ENCODE measurements at regions not wholly inside any gene's neighbourhood (a gene's known extent, or its start where the extent isn't known, plus 50 kb on each side); places are given as distances from the start of the nearest gene placed in this dataset.
A peak's percentile ranks its signal among the peaks of the same experiment; 100 is the strongest.
"Not testable (repeated sequence)": the region's sequence is repeated elsewhere in the genome, so short reads cannot be mapped to it uniquely, and the experiment has no call there.

GRCh38 chr20:28562899-28563521 is 2694.5 kb upstream of the DEFB115 start:
- H2AFZ ChIP-seq (replicated peaks; ENCODE audit: low read length, poor library complexity); H3K4me1 ChIP-seq (ENCODE audit: control insufficient read depth, insufficient read depth, low read length); H3K4me3 ChIP-seq (ENCODE audit: insufficient read depth, low read depth, low read length); POLR2A ChIA-PET (ENCODE audit: unreplicated experiment); dilution Hi-C loops (cut with HindIII; ENCODE audit: low sequenced_read_pairs, unreplicated experiment); intact Hi-C loops (cut with micrococcal nuclease); CTCF ChIA-PET; H3K79me1 ChIP-seq (ENCODE audit: low read depth in 1 of 2, low read length in 2 of 2); BruUV-seq (replicated peaks); H2BK15ac ChIP-seq (ENCODE audit: low read depth, low read length); H3K14ac ChIP-seq (replicated peaks; ENCODE audit: low read depth, low read length); H3K27me3 ChIP-seq (ENCODE audit: control insufficient read depth, insufficient read depth, low read length); in situ Hi-C loops (cut with MboI; ENCODE audit: low sequenced_read_pairs); H3K36me3 ChIP-seq (ENCODE audit: control insufficient read depth, insufficient read depth, low read length); H3K9ac ChIP-seq (ENCODE audit: low read depth, low read length); H2AK9ac ChIP-seq (replicated peaks; ENCODE audit: low read depth, low read length, poor library complexity); H4K20me1 ChIP-seq (ENCODE audit: insufficient read depth, low read length); H4K5ac ChIP-seq (ENCODE audit: low read depth, low read length); H3K9me3 ChIP-seq (ENCODE audit: control insufficient read depth, insufficient read depth, low read length): not testable (repeated sequence)
- peak; percentile 15; the same call in 1 of the 2 replicates for TF ChIP-seq BHLHE40 (IDR thresholded peaks at IDR 0.05; ENCODE audit: low read depth, low read length)
- peak; percentile 72 for TF ChIP-seq CEBPB (IDR thresholded peaks at IDR 0.05; ENCODE audit: low read depth, low read length)
- Histone ChIP-seq H3K18ac (ENCODE audit: low read depth, low read length) (peak overlapping the region; percentile 26; the same call in 1 of the 2 replicates), H2BK5ac (ENCODE audit: low read depth, low read length, poor library complexity, severe bottlenecking) (peak overlapping the region; percentile 81), H3K9me1 (ENCODE audit: insufficient read depth, low read length) (peaks cover 10% of the 10 kb centered on the region), H2AK5ac (ENCODE audit: low read depth, low read length) (0 out of 2 replicates have a peak overlapping the region, but pooled peaks have one; percentile 73), H2BK20ac (ENCODE audit: low read depth, low read length) (peak overlapping the region; percentile 91; the same call in 1 of the 2 replicates), H3K27ac (ENCODE audit: insufficient read depth, low read length) (peak overlapping the region; percentile 74), H3K4me2 (ENCODE audit: low read depth, low read length) (peak overlapping the region; percentile 68), H4K91ac (ENCODE audit: insufficient read depth, low read depth, low read length) (peak overlapping the region; percentile 90), H2BK120ac (ENCODE audit: low read depth, low read length) (peak overlapping the region; percentile 94), H3K4ac (ENCODE audit: low read depth, low read length) (peak overlapping the region; percentile 88), H3K56ac (ENCODE audit: extremely low read depth, insufficient read depth, low read length) (peak overlapping the region; percentile 60; the same call in 1 of the 2 replicates), H3K23ac (ENCODE audit: low read depth, low read length) (peak overlapping the region; percentile 96; the same call in 1 of the 2 replicates), H4K8ac (ENCODE audit: low read depth in 2 of 2, low read length in 2 of 2) (peak overlapping the region; percentile 42 to 63; a peak in 2 of 4 replicates)
- ATAC-seq (ENCODE audit: low read depth) (peak; percentile 86), DNase-seq (peak; percentile 96)
- WGBS, 2 experiments (ENCODE audit: extremely low coverage in 2 of 2, insufficient read length in 1 of 2) = 27% methylated on average over 6 of the region's 6 CpGs; no CpG with 5 or more reads in 1 of the 2 experiments

- POLR2A ChIA-PET (ENCODE audit: unreplicated experiment); H3K9ac ChIP-seq (ENCODE audit: low read depth, low read length); H3K27me3 ChIP-seq (ENCODE audit: control insufficient read depth, insufficient read depth, low read length); H3K36me3 ChIP-seq (ENCODE audit: control insufficient read depth, insufficient read depth, low read length); H3K79me1 ChIP-seq (ENCODE audit: low read depth in 1 of 2, low read length in 2 of 2); H3K4me3 ChIP-seq (ENCODE audit: insufficient read depth, low read depth, low read length); H3K4me2 ChIP-seq (ENCODE audit: low read depth, low read length); dilution Hi-C loops (cut with HindIII; ENCODE audit: low sequenced_read_pairs, unreplicated experiment); DNase-seq; intact Hi-C loops (cut with micrococcal nuclease); in situ Hi-C loops (cut with MboI; ENCODE audit: low sequenced_read_pairs); H4K20me1 ChIP-seq (ENCODE audit: insufficient read depth, low read length); BruUV-seq (replicated peaks); H3K4me1 ChIP-seq (ENCODE audit: control insufficient read depth, insufficient read depth, low read length); H2AFZ ChIP-seq (replicated peaks; ENCODE audit: low read length, poor library complexity); ATAC-seq (ENCODE audit: low read depth); CTCF ChIA-PET; H2AK9ac ChIP-seq (replicated peaks; ENCODE audit: low read depth, low read length, poor library complexity); H3K9me3 ChIP-seq (ENCODE audit: control insufficient read depth, insufficient read depth, low read length): not testable (repeated sequence)
- peak overlapping the region; percentile 74 for H3K14ac ChIP-seq (replicated peaks; ENCODE audit: low read depth, low read length)
- H2BK120ac ChIP-seq (ENCODE audit: low read depth, low read length) = peak overlapping the region; percentile 94
- H3K56ac ChIP-seq (ENCODE audit: extremely low read depth, insufficient read depth, low read length) = peak overlapping the region; percentile 9; the same call in 1 of the 2 replicates
- peaks cover 10% of the 10 kb centered on the region for H3K9me1 ChIP-seq (ENCODE audit: insufficient read depth, low read length)
- H2BK20ac ChIP-seq (ENCODE audit: low read depth, low read length) = peak overlapping the region; percentile 83
- peak overlapping the region; percentile 84; the same call in 1 of the 2 replicates for H2AK5ac ChIP-seq (ENCODE audit: low read depth, low read length)
- peak overlapping the region; percentile 36; the same call in 1 of the 2 replicates for H3K27ac ChIP-seq (ENCODE audit: insufficient read depth, low read length)
- H4K91ac ChIP-seq (ENCODE audit: insufficient read depth, low read depth, low read length) = peak overlapping the region; percentile 93
- H4K8ac ChIP-seq (ENCODE audit: low read depth in 2 of 2, low read length in 2 of 2) = peak overlapping the region in 1 of 2 experiments; percentile 42; a peak in 1 of 4 replicates
- H3K4ac ChIP-seq (ENCODE audit: low read depth, low read length) = peak overlapping the region; percentile 88
- H3K23ac ChIP-seq (ENCODE audit: low read depth, low read length) = 0 out of 2 replicates have a peak overlapping the region, but pooled peaks have one; percentile 15
- H4K5ac ChIP-seq (ENCODE audit: low read depth, low read length) = peak overlapping the region; percentile 45; the same call in 1 of the 2 replicates
- WGBS, 2 experiments (ENCODE audit: extremely low coverage in 2 of 2, insufficient read length in 1 of 2) = 58% methylated on average over 4 of the region's 4 CpGs; no CpG with 5 or more reads in 1 of the 2 experiments
- 0 out of 2 replicates have a peak overlapping the region, but pooled peaks have one; percentile 67 for H3K18ac ChIP-seq (ENCODE audit: low read depth, low read length)
- peak overlapping the region; percentile 81 for H2BK5ac ChIP-seq (ENCODE audit: low read depth, low read length, poor library complexity, severe bottlenecking)
- peak overlapping the region; percentile 52; the same call in 1 of the 3 replicates for H2BK15ac ChIP-seq (ENCODE audit: low read depth, low read length)
These were observed 2693.4 kb upstream of the DEFB115 start for GRCh38 chr20:28564024-28564423.
